WI38 (cell line): ENCODE measurements at regions not wholly inside any gene's neighbourhood (a gene's known extent, or its start where the extent isn't known, plus 50 kb on each side); places are given as distances from the start of the nearest gene placed in this dataset.

Source experiments
- H3K4me3 ChIP-seq: 2 replicates; pipeline ENCODE4 v1.5.1; 2011; ENCODE audit warnings: low read depth, mild to moderate bottlenecking, control low read depth, low read length
- CTCF ChIP-seq: IDR thresholded peaks from 2 replicates; pipeline ENCODE4 v1.5.1; 2012; ENCODE audit warnings: low read depth, mild to moderate bottlenecking, control low read depth, low read length

GRCh38 chr16:51756447-51757123 lies 605.5 kb upstream of the SALL1 start:
- no peak for TF ChIP-seq CTCF

GRCh38 chr16:51755577-51756355 lies 604.7 kb upstream of the SALL1 start:
- TF ChIP-seq CTCF = no peak
- H3K4me3 ChIP-seq = no peak overlapping the region

More at GRCh38 chr16:51756447-51757123, 605.5 kb upstream of the SALL1 start:
- H3K4me3 ChIP-seq = no peak overlapping the region

GRCh38 chr16:51755039-51755501 lies 604.0 kb upstream of the SALL1 start:
- no peak overlapping the region for H3K4me3 ChIP-seq
- TF ChIP-seq CTCF = no peak

GRCh38 chr16:51753467-51754127 lies 602.5 kb upstream of the SALL1 start:
- no peak for TF ChIP-seq CTCF

GRCh38 chr16:51752438-51752995 lies 601.4 kb upstream of the SALL1 start:
- H3K4me3 ChIP-seq = no peak overlapping the region
- TF ChIP-seq CTCF = no peak

More at GRCh38 chr16:51753467-51754127, 602.5 kb upstream of the SALL1 start:
- H3K4me3 ChIP-seq = no peak overlapping the region

GRCh38 chr16:51747329-51747728 lies 596.3 kb upstream of the SALL1 start:
- no peak overlapping the region for H3K4me3 ChIP-seq
- no peak for TF ChIP-seq CTCF
